ENCODE measurements at regions not wholly inside any gene's neighbourhood (a gene's known extent, or its start where the extent isn't known, plus 50 kb on each side); places are given as distances from the start of the nearest gene placed in this dataset.
A peak's percentile ranks its signal among the peaks of the same experiment; 100 is the strongest.

DNA sequence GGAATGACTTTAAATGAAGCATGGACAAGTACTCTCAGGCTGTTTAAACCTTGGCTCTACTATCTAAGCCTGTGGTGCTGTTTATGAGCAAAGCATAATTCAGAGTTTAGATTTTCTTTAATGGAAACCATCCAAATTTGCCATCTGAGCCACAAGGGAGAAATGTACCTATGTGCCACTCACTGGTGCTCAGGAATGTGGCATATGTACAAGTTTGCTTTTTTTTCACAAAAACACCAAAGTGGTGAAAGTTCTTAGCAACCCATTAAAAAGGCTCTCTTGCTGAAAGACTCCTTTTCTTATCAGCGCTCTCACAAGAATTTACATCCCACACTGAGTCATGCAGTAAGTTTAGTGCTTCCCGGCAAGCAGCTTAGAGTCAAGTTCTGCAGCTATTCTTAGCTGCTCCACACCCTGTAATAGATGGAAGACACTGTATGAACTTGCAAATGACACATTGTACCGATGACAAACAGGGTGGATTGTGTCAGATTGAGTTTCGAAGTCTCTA lies 57.3 kb upstream of the MLIP start (continued):
- no peak for TF ChIP-seq ZNF239 (tag by site-specific recombination; IDR thresholded peaks at IDR 0.05)
- TF ChIP-seq ZBTB49 (tag by site-specific recombination; IDR thresholded peaks at IDR 0.05; ENCODE audit: low read depth) = no peak
- no peak for TF ChIP-seq SCRT1 (tag by site-specific recombination; IDR thresholded peaks at IDR 0.05; ENCODE audit: borderline replicate concordance)
- no peak for TF ChIP-seq ZNF521 (tag by site-specific recombination; IDR thresholded peaks at IDR 0.05)
- 0 out of 2 replicates have a peak, but pooled peaks have one; percentile 23 for TF ChIP-seq ZNF549 (tag by site-specific recombination; IDR thresholded peaks at IDR 0.05)
- TF ChIP-seq ZNF114 (tag by site-specific recombination; IDR thresholded peaks at IDR 0.05) = no peak
- TF ChIP-seq ZSCAN4 (tag by site-specific recombination; IDR thresholded peaks at IDR 0.05) = no peak
- TF ChIP-seq, protein P1, sequence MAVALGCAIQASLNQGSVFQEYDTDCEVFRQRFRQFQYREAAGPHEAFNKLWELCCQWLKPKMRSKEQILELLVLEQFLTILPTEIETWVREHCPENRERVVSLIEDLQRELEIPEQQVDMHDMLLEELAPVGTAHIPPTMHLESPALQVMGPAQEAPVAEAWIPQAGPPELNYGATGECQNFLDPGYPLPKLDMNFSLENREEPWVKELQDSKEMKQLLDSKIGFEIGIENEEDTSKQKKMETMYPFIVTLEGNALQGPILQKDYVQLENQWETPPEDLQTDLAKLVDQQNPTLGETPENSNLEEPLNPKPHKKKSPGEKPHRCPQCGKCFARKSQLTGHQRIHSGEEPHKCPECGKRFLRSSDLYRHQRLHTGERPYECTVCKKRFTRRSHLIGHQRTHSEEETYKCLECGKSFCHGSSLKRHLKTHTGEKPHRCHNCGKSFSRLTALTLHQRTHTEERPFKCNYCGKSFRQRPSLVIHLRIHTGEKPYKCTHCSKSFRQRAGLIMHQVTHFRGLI (tag by site-specific recombination; IDR thresholded peaks at IDR 0.05) = no peak
- no peak for TF ChIP-seq ZBTB10 (tag by site-specific recombination; IDR thresholded peaks at IDR 0.05)
- no peak for TF ChIP-seq ATF2 (tag by site-specific recombination; IDR thresholded peaks at IDR 0.05; ENCODE audit: low read depth)
- no peak for TF ChIP-seq ZNF768 (tag by site-specific recombination; IDR thresholded peaks at IDR 0.05)
- TF ChIP-seq ZEB2 (tag by site-specific recombination; IDR thresholded peaks at IDR 0.05) = peak; percentile 56
- TF ChIP-seq ZNF335 (tag by site-specific recombination; conservative IDR thresholded peaks at IDR 0.05) = no peak; the same call in 1 of the 2 replicates
- TF ChIP-seq MYNN (tag by site-specific recombination; IDR thresholded peaks at IDR 0.05; ENCODE audit: borderline replicate concordance) = no peak
- TF ChIP-seq, protein P2, sequence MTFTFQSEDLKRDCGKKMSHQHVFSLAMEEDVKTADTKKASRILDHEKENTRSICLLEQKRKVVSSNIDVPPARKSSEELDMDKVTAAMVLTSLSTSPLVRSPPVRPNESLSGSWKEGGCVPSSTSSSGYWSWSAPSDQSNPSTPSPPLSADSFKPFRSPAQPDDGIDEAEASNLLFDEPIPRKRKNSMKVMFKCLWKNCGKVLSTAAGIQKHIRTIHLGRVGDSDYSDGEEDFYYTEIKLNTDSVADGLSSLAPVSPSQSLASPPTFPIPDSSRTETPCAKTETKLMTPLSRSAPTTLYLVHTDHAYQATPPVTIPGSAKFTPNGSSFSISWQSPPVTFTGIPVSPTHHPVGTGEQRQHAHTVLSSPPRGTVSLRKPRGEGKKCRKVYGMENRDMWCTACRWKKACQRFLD (tag by site-specific recombination; IDR thresholded peaks at IDR 0.05) = no peak
- TF ChIP-seq, protein P3, sequence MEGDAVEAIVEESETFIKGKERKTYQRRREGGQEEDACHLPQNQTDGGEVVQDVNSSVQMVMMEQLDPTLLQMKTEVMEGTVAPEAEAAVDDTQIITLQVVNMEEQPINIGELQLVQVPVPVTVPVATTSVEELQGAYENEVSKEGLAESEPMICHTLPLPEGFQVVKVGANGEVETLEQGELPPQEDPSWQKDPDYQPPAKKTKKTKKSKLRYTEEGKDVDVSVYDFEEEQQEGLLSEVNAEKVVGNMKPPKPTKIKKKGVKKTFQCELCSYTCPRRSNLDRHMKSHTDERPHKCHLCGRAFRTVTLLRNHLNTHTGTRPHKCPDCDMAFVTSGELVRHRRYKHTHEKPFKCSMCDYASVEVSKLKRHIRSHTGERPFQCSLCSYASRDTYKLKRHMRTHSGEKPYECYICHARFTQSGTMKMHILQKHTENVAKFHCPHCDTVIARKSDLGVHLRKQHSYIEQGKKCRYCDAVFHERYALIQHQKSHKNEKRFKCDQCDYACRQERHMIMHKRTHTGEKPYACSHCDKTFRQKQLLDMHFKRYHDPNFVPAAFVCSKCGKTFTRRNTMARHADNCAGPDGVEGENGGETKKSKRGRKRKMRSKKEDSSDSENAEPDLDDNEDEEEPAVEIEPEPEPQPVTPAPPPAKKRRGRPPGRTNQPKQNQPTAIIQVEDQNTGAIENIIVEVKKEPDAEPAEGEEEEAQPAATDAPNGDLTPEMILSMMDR (tag by site-specific recombination; IDR thresholded peaks at IDR 0.05) = no peak
- TF ChIP-seq ZNF121 (tag by site-specific recombination; IDR thresholded peaks at IDR 0.05) = no peak
- no peak for TF ChIP-seq ZNF626 (tag by site-specific recombination; IDR thresholded peaks at IDR 0.05)
- no peak for TF ChIP-seq YY2 (tag by site-specific recombination; IDR thresholded peaks at IDR 0.05)
- no peak for TF ChIP-seq ZSCAN18 (tag by site-specific recombination; IDR thresholded peaks at IDR 0.05)
- peak; percentile 41; the same call in 1 of the 2 replicates for TF ChIP-seq ZBTB20 (tag by site-specific recombination; IDR thresholded peaks at IDR 0.05)
- no peak for TF ChIP-seq ZNF701 (tag by site-specific recombination; IDR thresholded peaks at IDR 0.05)
- no peak for TF ChIP-seq ZNF10 (tag by site-specific recombination; IDR thresholded peaks at IDR 0.05)
- TF ChIP-seq GLIS1 (tag by site-specific recombination; IDR thresholded peaks at IDR 0.05) = no peak

Data from HEK293 (cell line).